ENCODE measurements at regions not wholly inside any gene's neighbourhood (a gene's known extent, or its start where the extent isn't known, plus 50 kb on each side); places are given as distances from the start of the nearest gene placed in this dataset.
A peak's percentile ranks its signal among the peaks of the same experiment; 100 is the strongest.
"Not testable (repeated sequence)": the region's sequence is repeated elsewhere in the genome, so short reads cannot be mapped to it uniquely, and the experiment has no call there.

DNA sequence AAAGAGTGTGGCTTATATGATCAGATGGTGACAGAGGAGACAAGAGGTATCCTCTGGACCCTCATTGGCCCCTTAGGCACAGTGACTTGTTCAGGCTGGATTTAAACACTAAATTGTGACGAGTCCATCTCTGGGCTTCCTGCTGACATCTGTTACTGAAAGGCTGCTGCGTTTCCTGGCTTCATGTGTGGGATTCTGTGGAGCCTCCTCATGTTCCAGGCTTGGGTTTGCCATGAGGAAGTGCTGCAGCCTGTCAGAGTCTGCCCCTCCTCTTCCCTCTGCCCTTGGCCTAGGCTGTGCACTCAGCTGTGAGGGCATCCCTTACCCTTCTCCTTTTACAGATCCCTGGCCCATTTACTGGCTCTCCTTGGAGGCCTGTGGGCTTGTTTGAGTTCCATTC, 159.1 kb upstream of the TTC29 start:
- Histone ChIP-seq H3K4me1 (peaks cover 0 to 5% (median 0%) of the 10 kb centered on the region in 4 donors), H3K27me3 (no peaks in the 10 kb centered on the region), H3K9me3 (no peaks in the 10 kb centered on the region), H3K36me3 (no peaks in the 10 kb centered on the region), H3K27ac (no peak overlapping the region), H3K4me3 (no peak overlapping the region)
- TF ChIP-seq, protein P1, sequence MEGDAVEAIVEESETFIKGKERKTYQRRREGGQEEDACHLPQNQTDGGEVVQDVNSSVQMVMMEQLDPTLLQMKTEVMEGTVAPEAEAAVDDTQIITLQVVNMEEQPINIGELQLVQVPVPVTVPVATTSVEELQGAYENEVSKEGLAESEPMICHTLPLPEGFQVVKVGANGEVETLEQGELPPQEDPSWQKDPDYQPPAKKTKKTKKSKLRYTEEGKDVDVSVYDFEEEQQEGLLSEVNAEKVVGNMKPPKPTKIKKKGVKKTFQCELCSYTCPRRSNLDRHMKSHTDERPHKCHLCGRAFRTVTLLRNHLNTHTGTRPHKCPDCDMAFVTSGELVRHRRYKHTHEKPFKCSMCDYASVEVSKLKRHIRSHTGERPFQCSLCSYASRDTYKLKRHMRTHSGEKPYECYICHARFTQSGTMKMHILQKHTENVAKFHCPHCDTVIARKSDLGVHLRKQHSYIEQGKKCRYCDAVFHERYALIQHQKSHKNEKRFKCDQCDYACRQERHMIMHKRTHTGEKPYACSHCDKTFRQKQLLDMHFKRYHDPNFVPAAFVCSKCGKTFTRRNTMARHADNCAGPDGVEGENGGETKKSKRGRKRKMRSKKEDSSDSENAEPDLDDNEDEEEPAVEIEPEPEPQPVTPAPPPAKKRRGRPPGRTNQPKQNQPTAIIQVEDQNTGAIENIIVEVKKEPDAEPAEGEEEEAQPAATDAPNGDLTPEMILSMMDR (IDR thresholded peaks at IDR 0.05), result no peak
- TF ChIP-seq POLR2A (IDR thresholded peaks at IDR 0.05) (no peak), EP300 (IDR thresholded peaks at IDR 0.05; ENCODE audit: low read depth) (no peak), POLR2AphosphoS5 (IDR thresholded peaks at IDR 0.05) (no peak)
- DNase-seq, result no peak
- WGBS, 2 donors (ENCODE audit: low coverage in 1 of 2), result 45% methylated on average over 2 of the region's 2 CpGs; no CpG with 5 or more reads in 1 of the 2 donors
- intact Hi-C loops (cut with DNase I; ENCODE audit: low total_unique reads), result no loop called here
- in situ Hi-C loops (cut with MboI; ENCODE audit: low pct_ligation_motif_present in 1 of 4, low pct_unique_long_range_greater_than_20kb in 1 of 4, low sequenced_read_pairs in 3 of 4), result no loop called here

DNA sequence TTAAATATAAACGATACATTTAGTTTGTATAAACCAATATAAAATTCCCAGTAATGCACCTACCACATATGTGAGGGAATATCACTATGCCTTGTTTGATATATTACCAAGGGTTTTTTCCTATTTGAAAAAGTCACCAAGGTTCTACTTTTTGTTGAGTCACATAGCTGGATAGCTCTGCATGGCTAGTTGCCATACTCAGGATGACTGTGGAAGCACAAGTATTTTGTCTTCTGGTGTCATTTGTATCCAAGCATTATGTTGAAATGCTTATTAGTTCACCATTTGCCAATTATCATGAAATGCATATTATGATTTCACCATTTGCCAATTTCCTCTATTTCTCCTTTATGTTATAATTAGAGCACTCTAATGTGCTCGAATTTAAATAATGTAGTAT, 162.7 kb upstream of the TTC29 start:
- in situ Hi-C loops (cut with MboI; ENCODE audit: low pct_ligation_motif_present in 1 of 4, low pct_unique_long_range_greater_than_20kb in 1 of 4, low sequenced_read_pairs in 3 of 4) (no loop called here), intact Hi-C loops (cut with DNase I; ENCODE audit: low total_unique reads) (no loop called here)
- H3K27me3 ChIP-seq, result no peaks in the 10 kb centered on the region
- no peak for DNase-seq
- H3K4me3 ChIP-seq, result no peak overlapping the region
- H3K36me3 ChIP-seq, result no peaks in the 10 kb centered on the region
- H3K27ac ChIP-seq, result no peak overlapping the region
- no peaks in the 10 kb centered on the region for H3K4me1 ChIP-seq
- TF ChIP-seq, protein P1 (IDR thresholded peaks at IDR 0.05), result no peak
- TF ChIP-seq POLR2A (IDR thresholded peaks at IDR 0.05), result no peak
- TF ChIP-seq POLR2AphosphoS5 (IDR thresholded peaks at IDR 0.05), result no peak
- no peak for TF ChIP-seq EP300 (IDR thresholded peaks at IDR 0.05; ENCODE audit: low read depth)
- WGBS, 2 donors (ENCODE audit: low coverage in 1 of 2), result 82 to 91% methylated on average over 2 of the region's 2 CpGs
- no peaks in the 10 kb centered on the region for H3K9me3 ChIP-seq

DNA sequence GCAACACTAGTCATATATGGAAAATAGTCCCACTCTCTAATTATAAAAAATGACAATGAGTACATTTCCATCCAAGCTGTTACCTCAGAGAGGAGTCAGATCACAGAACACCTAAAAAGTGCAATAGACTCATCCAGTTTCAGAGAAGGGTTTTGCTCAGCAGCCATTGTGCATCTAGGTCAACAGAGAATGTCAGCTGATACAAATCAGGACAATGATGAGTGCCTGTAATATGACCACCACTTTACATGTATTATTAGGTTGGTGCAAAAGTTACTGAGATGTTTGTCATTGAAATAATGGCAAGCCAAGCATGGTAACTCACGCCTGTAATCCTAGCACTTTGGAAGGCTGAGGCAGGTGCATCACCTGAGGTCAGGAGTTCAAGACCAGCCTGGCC, 164.1 kb upstream of the TTC29 start:
- no peaks in the 10 kb centered on the region for H3K27me3 ChIP-seq
- in situ Hi-C loops (cut with MboI; ENCODE audit: low pct_ligation_motif_present in 1 of 4, low pct_unique_long_range_greater_than_20kb in 1 of 4, low sequenced_read_pairs in 3 of 4) (no loop called here), intact Hi-C loops (cut with DNase I; ENCODE audit: low total_unique reads) (no loop called here)
- TF ChIP-seq, protein P1 (IDR thresholded peaks at IDR 0.05), result no peak
- TF ChIP-seq EP300 (IDR thresholded peaks at IDR 0.05; ENCODE audit: low read depth) (no peak), POLR2AphosphoS5 (IDR thresholded peaks at IDR 0.05) (no peak), POLR2A (IDR thresholded peaks at IDR 0.05) (no peak)
- H3K9me3 ChIP-seq, result no peaks in the 10 kb centered on the region
- WGBS, 2 donors (ENCODE audit: low coverage in 1 of 2), result 85 to 100% methylated on average over 1 of the region's 1 CpG
- no peak overlapping the region for H3K4me3 ChIP-seq
- no peaks in the 10 kb centered on the region for H3K4me1 ChIP-seq
- DNase-seq, result no peak
- no peak overlapping the region for H3K27ac ChIP-seq
- H3K36me3 ChIP-seq, result no peaks in the 10 kb centered on the region

DNA sequence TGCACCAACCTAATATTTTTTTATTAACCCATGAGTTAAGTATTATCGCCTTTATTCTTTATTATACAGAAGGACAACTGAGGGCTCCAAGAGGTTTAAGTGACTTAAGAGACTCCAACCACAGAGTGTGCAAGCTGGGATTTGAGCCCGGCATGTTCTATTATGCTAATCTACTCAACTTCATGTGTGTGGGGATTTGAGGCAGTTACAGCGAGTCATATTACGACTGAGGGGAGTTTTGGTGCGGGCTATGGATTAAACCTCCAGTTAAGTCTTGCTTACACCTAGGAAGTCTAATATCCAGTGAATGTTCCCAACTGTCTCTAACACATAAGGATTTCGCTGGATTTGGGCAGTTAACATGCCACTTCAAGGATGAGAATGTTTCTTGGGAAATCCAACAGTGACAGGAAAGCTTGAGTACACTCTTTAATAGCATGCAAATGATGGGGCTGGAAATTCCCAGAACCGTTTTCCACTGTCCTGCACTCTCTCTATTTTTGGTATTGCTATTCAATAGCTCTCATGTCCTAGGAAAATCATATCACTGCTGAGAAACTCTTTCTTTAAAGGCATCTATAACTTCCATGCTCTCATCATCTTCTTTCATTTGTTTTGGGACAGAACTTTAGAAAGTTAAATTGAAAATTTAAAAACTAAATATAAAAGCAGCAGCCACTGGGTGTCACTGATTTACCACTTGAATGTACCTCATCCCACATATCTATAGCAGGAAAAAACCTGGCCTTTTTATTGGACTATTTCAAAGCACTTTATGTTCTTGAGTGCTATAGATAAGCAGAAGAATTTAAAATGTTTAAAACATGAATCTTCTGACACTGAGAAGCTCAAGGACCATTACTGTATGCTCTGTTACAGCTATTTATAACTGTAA, 165.1 kb upstream of the TTC29 start:
- in situ Hi-C loops (cut with MboI; ENCODE audit: low pct_ligation_motif_present in 1 of 4, low pct_unique_long_range_greater_than_20kb in 1 of 4, low sequenced_read_pairs in 3 of 4), result no loop called here

DNA sequence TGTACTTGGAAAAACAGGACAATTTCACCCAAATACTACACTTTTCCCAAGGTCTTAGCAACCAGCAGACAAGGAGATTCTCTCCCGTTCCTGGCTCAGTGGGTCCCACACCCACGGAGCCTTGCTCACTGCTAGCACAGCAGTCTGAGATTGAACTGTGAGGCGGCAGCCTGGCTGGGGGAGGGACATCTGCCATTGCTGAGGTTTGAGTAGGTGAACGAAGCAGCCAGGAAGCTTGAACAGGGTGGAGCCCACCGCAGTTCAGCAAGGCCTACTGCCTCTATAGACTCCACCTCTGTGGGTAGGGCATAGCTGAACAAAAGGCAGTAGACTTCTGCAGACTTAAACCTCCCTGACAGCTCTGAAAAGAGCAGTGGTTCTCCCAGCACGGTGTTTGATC, 166.5 kb upstream of the TTC29 start:
- not testable (repeated sequence) for H3K4me1 ChIP-seq

More for the DNA sequence above, 165.1 kb upstream of the TTC29 start:
- intact Hi-C loops (cut with DNase I; ENCODE audit: low total_unique reads), result no loop called here
- 71 to 76% methylated on average over 5 to 7 of the region's 7 CpGs for WGBS, 2 donors (ENCODE audit: low coverage in 1 of 2)
- no peak for DNase-seq
- no peaks in the 10 kb centered on the region for H3K27me3 ChIP-seq
- H3K9me3 ChIP-seq, result no peaks in the 10 kb centered on the region
- H3K36me3 ChIP-seq, result no peaks in the 10 kb centered on the region
- H3K27ac ChIP-seq, result no peak overlapping the region
- no peak for TF ChIP-seq EP300 (IDR thresholded peaks at IDR 0.05; ENCODE audit: low read depth)
- TF ChIP-seq, protein P1 (IDR thresholded peaks at IDR 0.05), result peak in 1 of 5 experiments; percentile 8
- H3K4me1 ChIP-seq, result no peaks in the 10 kb centered on the region
- H3K4me3 ChIP-seq, result no peak overlapping the region

More for the DNA sequence above, 166.5 kb upstream of the TTC29 start:
- H3K27ac ChIP-seq; H3K9me3 ChIP-seq; H3K36me3 ChIP-seq; DNase-seq; H3K4me3 ChIP-seq; in situ Hi-C loops (cut with MboI; ENCODE audit: low pct_ligation_motif_present in 1 of 4, low pct_unique_long_range_greater_than_20kb in 1 of 4, low sequenced_read_pairs in 3 of 4); intact Hi-C loops (cut with DNase I; ENCODE audit: low total_unique reads); H3K27me3 ChIP-seq: not testable (repeated sequence)
- 70% methylated on average over 6 of the region's 6 CpGs; no CpG with 5 or more reads in 1 of the 2 donors for WGBS, 2 donors (ENCODE audit: low coverage in 1 of 2)
